ENCODE measurements at regions not wholly inside any gene's neighbourhood (a gene's known extent, or its start where the extent isn't known, plus 50 kb on each side); places are given as distances from the start of the nearest gene placed in this dataset.
A peak's percentile ranks its signal among the peaks of the same experiment; 100 is the strongest.

GRCh38 chr3:67940210-67940952 is 286.0 kb upstream of the SUCLG2 start:
- DNase-seq, result no peak

GRCh38 chr3:67937498-67938118 is 283.2 kb upstream of the SUCLG2 start:
- DNase-seq, result no peak

- DNase-seq, result peak; percentile 85
Measured at GRCh38 chr3:67930394-67930793, 276.0 kb upstream of the SUCLG2 start.

- no peak for DNase-seq
Measured at GRCh38 chr3:67923796-67924195, 269.4 kb upstream of the SUCLG2 start.

GRCh38 chr3:67920969-67921368 is 266.6 kb upstream of the SUCLG2 start:
- no peak for DNase-seq

- no peak for DNase-seq
Measured at GRCh38 chr3:67920311-67920710, 265.9 kb upstream of the SUCLG2 start.

GRCh38 chr3:67916353-67916752 is 261.9 kb upstream of the SUCLG2 start:
- no peak for DNase-seq

GRCh38 chr3:67907735-67908134 is 253.3 kb upstream of the SUCLG2 start:
- DNase-seq, result no peak

GRCh38 chr3:67906261-67906660 is 251.8 kb upstream of the SUCLG2 start:
- no peak for DNase-seq

GRCh38 chr3:67901681-67902080 is 247.3 kb upstream of the SUCLG2 start:
- no peak for DNase-seq

GRCh38 chr3:67898916-67899315 is 244.5 kb upstream of the SUCLG2 start:
- DNase-seq, result no peak

GRCh38 chr3:67897351-67898336 is 243.2 kb upstream of the SUCLG2 start:
- DNase-seq, result no peak

GRCh38 chr3:67896130-67896529 is 241.7 kb upstream of the SUCLG2 start:
- DNase-seq, result no peak

GRCh38 chr3:67894510-67894909 is 240.1 kb upstream of the SUCLG2 start:
- no peak for DNase-seq

- no peak for DNase-seq
Measured at GRCh38 chr3:67884345-67884744, 229.9 kb upstream of the SUCLG2 start.

GRCh38 chr3:67883766-67884165 is 229.4 kb upstream of the SUCLG2 start:
- no peak for DNase-seq

GRCh38 chr3:67882981-67883380 is 228.6 kb upstream of the SUCLG2 start:
- DNase-seq, result no peak

GRCh38 chr3:67876261-67876660 is 221.8 kb upstream of the SUCLG2 start:
- no peak for DNase-seq

- no peak for DNase-seq
Measured at GRCh38 chr3:67875858-67876257, 221.4 kb upstream of the SUCLG2 start.

- no peak for DNase-seq
Measured at GRCh38 chr3:67875338-67875737, 220.9 kb upstream of the SUCLG2 start.

- DNase-seq, result no peak
Measured at GRCh38 chr3:67870477-67870876, 216.1 kb upstream of the SUCLG2 start.

- no peak for DNase-seq
Measured at GRCh38 chr3:67866571-67866970, 212.2 kb upstream of the SUCLG2 start.

GRCh38 chr3:67864587-67865183 is 210.3 kb upstream of the SUCLG2 start:
- DNase-seq, result no peak

Data from islet precursor cell (in vitro differentiated cells).